ENCODE measurements at regions not wholly inside any gene's neighbourhood (a gene's known extent, or its start where the extent isn't known, plus 50 kb on each side); places are given as distances from the start of the nearest gene placed in this dataset.
A peak's percentile ranks its signal among the peaks of the same experiment; 100 is the strongest.

DNA sequence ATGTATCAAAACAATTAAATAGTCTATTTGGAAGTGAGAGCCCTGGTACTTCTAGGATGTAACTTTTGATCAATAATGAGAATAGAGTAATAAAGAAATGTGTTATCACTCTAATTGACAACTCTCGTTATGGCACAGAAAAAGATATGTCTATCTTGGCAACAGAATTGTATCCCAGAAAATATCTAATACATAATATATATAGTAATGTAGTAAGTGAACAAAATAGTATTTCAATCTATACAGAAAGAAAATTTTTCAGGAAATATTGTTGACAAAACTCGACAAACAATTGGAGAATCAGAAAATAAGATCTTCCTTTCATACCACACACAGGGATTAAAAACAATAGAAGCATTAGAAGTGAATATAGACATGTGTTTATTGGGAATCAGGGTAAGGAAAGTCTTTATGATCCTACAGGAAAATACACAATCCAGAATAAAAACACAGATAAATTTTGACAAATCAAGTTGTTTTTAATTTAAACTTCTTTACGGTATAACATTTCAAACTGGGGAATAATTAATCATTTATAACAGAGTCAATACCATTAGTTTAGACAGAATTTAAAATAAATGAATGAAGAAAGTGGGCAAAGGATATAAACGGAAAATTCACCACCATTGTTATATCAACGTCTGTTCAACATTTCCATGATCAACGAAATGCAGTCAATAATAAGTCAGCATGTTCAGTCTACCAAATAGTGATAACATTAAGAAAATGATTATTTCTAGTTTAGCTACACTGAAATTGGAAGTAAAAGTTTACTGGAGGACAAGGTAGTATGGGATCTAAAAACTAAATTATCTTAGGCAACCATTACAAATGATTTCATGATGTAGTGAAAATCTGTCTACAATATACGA lies 1526.5 kb upstream of the TPTE start:
- WGBS (ENCODE audit: insufficient coverage, insufficient replicate concordance, low lambda C conversion rate, missing lambda C conversion rate): 7% methylated on average over 7 of the region's 7 CpGs
- no peaks in the 10 kb centered on the region for H3K4me1 ChIP-seq (ENCODE audit: control insufficient read depth, insufficient read depth, low read length)
- no peaks in the 10 kb centered on the region for H4K20me1 ChIP-seq (ENCODE audit: control insufficient read depth, insufficient read depth)
- in situ Hi-C loops (cut with MboI): no loop called here
- no peak for ATAC-seq
- no peaks in the 10 kb centered on the region for H3K36me3 ChIP-seq (ENCODE audit: control insufficient read depth in 2 of 2, insufficient read depth in 2 of 2, low read length in 1 of 2)
- intact Hi-C loops (cut with micrococcal nuclease; ENCODE audit: unreplicated experiment): no loop called here
- H3K9ac ChIP-seq (ENCODE audit: control insufficient read depth, insufficient read depth, low read length): no peak overlapping the region
- ChIA-PET SMC1A (ENCODE audit: uncharacterized antibody, unreplicated experiment) (no interaction called here), CTCF (no interaction called here), POLR2A (no interaction called here), RAD21 (ENCODE audit: unreplicated experiment) (no interaction called here)
- H2AFZ ChIP-seq (ENCODE audit: control insufficient read depth, low read depth, low read length): no peak overlapping the region
- no peak for TF ChIP-seq PAX5 (IDR thresholded peaks at IDR 0.05; ENCODE audit: borderline replicate concordance, low read depth, low read length)
- no peak for TF ChIP-seq ATF7 (IDR thresholded peaks at IDR 0.05; ENCODE audit: low read depth)
- TF ChIP-seq CBFB (IDR thresholded peaks at IDR 0.05; ENCODE audit: low read depth): no peak
- no peak for TF ChIP-seq POLR2AphosphoS2 (IDR thresholded peaks at IDR 0.05; ENCODE audit: low read depth, low read length)
- no peak for TF ChIP-seq ZBED1 (IDR thresholded peaks at IDR 0.05; ENCODE audit: borderline replicate concordance)
- TF ChIP-seq ZSCAN29 (IDR thresholded peaks at IDR 0.05): no peak
- TF ChIP-seq TBL1XR1 (IDR thresholded peaks at IDR 0.05; ENCODE audit: low read depth, low read length): no peak
- no peak for TF ChIP-seq MTA2 (IDR thresholded peaks at IDR 0.05; ENCODE audit: low read depth)
- TF ChIP-seq CHD2 (IDR thresholded peaks at IDR 0.05; ENCODE audit: borderline replicate concordance, low read depth, low read length): no peak
- no peak for TF ChIP-seq PML (IDR thresholded peaks at IDR 0.05; ENCODE audit: low read length)
- TF ChIP-seq CEBPB (IDR thresholded peaks at IDR 0.05; ENCODE audit: borderline replicate concordance in 1 of 2, low read depth in 2 of 2, low read length in 2 of 2): no peak
- TF ChIP-seq, protein P1, sequence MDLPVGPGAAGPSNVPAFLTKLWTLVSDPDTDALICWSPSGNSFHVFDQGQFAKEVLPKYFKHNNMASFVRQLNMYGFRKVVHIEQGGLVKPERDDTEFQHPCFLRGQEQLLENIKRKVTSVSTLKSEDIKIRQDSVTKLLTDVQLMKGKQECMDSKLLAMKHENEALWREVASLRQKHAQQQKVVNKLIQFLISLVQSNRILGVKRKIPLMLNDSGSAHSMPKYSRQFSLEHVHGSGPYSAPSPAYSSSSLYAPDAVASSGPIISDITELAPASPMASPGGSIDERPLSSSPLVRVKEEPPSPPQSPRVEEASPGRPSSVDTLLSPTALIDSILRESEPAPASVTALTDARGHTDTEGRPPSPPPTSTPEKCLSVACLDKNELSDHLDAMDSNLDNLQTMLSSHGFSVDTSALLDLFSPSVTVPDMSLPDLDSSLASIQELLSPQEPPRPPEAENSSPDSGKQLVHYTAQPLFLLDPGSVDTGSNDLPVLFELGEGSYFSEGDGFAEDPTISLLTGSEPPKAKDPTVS (IDR thresholded peaks at IDR 0.05; ENCODE audit: low read depth, low read length): no peak
- TF ChIP-seq GABPA (IDR thresholded peaks at IDR 0.05; ENCODE audit: low read depth): no peak
- no peak for TF ChIP-seq MYC (IDR thresholded peaks at IDR 0.05; ENCODE audit: insufficient read depth, insufficient read length, insufficient replicate concordance, low read length, severe bottlenecking)
- no peak for TF ChIP-seq RFX5 (IDR thresholded peaks at IDR 0.05; ENCODE audit: low read depth, low read length)
- TF ChIP-seq, protein P2, sequence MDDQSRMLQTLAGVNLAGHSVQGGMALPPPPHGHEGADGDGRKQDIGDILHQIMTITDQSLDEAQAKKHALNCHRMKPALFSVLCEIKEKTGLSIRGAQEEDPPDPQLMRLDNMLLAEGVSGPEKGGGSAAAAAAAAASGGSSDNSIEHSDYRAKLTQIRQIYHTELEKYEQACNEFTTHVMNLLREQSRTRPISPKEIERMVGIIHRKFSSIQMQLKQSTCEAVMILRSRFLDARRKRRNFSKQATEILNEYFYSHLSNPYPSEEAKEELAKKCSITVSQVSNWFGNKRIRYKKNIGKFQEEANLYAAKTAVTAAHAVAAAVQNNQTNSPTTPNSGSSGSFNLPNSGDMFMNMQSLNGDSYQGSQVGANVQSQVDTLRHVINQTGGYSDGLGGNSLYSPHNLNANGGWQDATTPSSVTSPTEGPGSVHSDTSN (IDR thresholded peaks at IDR 0.05; ENCODE audit: insufficient replicate concordance, low read depth, low read length): no peak
- TF ChIP-seq, protein P3, sequence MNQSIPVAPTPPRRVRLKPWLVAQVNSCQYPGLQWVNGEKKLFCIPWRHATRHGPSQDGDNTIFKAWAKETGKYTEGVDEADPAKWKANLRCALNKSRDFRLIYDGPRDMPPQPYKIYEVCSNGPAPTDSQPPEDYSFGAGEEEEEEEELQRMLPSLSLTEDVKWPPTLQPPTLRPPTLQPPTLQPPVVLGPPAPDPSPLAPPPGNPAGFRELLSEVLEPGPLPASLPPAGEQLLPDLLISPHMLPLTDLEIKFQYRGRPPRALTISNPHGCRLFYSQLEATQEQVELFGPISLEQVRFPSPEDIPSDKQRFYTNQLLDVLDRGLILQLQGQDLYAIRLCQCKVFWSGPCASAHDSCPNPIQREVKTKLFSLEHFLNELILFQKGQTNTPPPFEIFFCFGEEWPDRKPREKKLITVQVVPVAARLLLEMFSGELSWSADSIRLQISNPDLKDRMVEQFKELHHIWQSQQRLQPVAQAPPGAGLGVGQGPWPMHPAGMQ (IDR thresholded peaks at IDR 0.05; ENCODE audit: borderline replicate concordance): no peak
- no peak for TF ChIP-seq SPI1 (IDR thresholded peaks at IDR 0.05; ENCODE audit: borderline replicate concordance, insufficient read depth, low read depth, low read length)
- TF ChIP-seq PAX8 (IDR thresholded peaks at IDR 0.05): no peak
- FAIRE-seq: peak; percentile 27
- no peak overlapping the region for H3K4me3 ChIP-seq
- H3K79me2 ChIP-seq (ENCODE audit: control insufficient read depth, insufficient read depth, low read length): no peaks in the 10 kb centered on the region
- no TSS peak for BruUV-seq (replicated peaks)
- no peak overlapping the region for H3K27ac ChIP-seq (ENCODE audit: control insufficient read depth, insufficient read depth)
- no peak for DNase-seq (ENCODE audit: low read depth, low spot score)
- no peaks in the 10 kb centered on the region; the same call in 2 of the 3 replicates for H3K9me3 ChIP-seq (replicated peaks; ENCODE audit: control insufficient read depth, insufficient read depth, low read length)
- H3K27me3 ChIP-seq (replicated peaks in 1 of 2; ENCODE audit: control insufficient read depth in 2 of 2, insufficient read depth in 2 of 2, low read length in 1 of 2): no peaks in the 10 kb centered on the region
- no peak overlapping the region for H3K4me2 ChIP-seq (ENCODE audit: control insufficient read depth, insufficient read depth)
